ENCODE measurements at regions not wholly inside any gene's neighbourhood (a gene's known extent, or its start where the extent isn't known, plus 50 kb on each side); places are given as distances from the start of the nearest gene placed in this dataset.

DNA sequence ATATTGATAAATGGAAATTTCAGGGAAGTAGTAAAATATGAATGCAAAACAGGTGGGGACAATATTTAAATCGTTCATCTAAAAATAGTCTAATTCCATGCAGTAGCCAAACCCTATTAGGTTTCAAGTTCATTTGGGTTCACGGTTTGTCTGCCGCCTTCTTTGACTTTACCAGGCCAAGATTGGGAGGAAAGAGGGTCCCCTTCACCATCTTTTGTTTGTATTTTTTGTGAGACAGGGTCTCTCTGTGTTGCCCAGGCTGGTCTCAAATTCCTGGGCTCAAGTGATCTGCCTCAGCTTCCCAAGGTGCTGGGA lies 98.5 kb upstream of the ATL2 start:
- TF ChIP-seq, protein P1, sequence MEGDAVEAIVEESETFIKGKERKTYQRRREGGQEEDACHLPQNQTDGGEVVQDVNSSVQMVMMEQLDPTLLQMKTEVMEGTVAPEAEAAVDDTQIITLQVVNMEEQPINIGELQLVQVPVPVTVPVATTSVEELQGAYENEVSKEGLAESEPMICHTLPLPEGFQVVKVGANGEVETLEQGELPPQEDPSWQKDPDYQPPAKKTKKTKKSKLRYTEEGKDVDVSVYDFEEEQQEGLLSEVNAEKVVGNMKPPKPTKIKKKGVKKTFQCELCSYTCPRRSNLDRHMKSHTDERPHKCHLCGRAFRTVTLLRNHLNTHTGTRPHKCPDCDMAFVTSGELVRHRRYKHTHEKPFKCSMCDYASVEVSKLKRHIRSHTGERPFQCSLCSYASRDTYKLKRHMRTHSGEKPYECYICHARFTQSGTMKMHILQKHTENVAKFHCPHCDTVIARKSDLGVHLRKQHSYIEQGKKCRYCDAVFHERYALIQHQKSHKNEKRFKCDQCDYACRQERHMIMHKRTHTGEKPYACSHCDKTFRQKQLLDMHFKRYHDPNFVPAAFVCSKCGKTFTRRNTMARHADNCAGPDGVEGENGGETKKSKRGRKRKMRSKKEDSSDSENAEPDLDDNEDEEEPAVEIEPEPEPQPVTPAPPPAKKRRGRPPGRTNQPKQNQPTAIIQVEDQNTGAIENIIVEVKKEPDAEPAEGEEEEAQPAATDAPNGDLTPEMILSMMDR (IDR thresholded peaks at IDR 0.05): no peak
- TF ChIP-seq POLR2AphosphoS5 (IDR thresholded peaks at IDR 0.05): no peak
- TF ChIP-seq POLR2A (IDR thresholded peaks at IDR 0.05): no peak
- TF ChIP-seq EP300 (IDR thresholded peaks at IDR 0.05): no peak

Measured in gastroesophageal sphincter (tissue), 3 donors.